Keratinocyte (primary cell): ENCODE measurements at regions not wholly inside any gene's neighbourhood (a gene's known extent, or its start where the extent isn't known, plus 50 kb on each side); places are given as distances from the start of the nearest gene placed in this dataset.

Source experiments
- CTCF ChIP-seq, 3 experiments: IDR thresholded peaks in 1 of 3; conservative IDR thresholded peaks in 1 of 3; optimal IDR thresholded peaks in 1 of 3; 2 replicates in 2 of 3; 3 replicates in 1 of 3; pipeline versions ENCODE3 to v1.5.1; 2011; ENCODE audit warnings: low read length in 3 of 3, mild to moderate bottlenecking in 3 of 3, moderate library complexity in 2 of 3, control low read depth in 1 of 3, inconsistent platforms in 1 of 3; ENCODE audit not compliant: insufficient read depth in 2 of 3; ENCODE audit errors: extremely low read depth in 1 of 3
- EZH2 ChIP-seq: IDR thresholded peaks from one replicate; pipeline ENCODE4 v1.6.1; 2012; ENCODE audit warnings: inconsistent platforms, mild to moderate bottlenecking, low read length, moderate library complexity

GRCh38 chr3:124360563-124360962, 368.6 kb upstream of the ROPN1 start:
- TF ChIP-seq CTCF (optimal IDR thresholded peaks at IDR 0.05 in 1 of 3, IDR thresholded peaks at IDR 0.05 in 1 of 3, conservative IDR thresholded peaks at IDR 0.05 in 1 of 3; ENCODE audit: extremely low read depth in 1 of 3, insufficient read depth in 2 of 3, low read length in 3 of 3) (no peak), EZH2 (no peak)
